ENCODE measurements at regions not wholly inside any gene's neighbourhood (a gene's known extent, or its start where the extent isn't known, plus 50 kb on each side); places are given as distances from the start of the nearest gene placed in this dataset.

DNA sequence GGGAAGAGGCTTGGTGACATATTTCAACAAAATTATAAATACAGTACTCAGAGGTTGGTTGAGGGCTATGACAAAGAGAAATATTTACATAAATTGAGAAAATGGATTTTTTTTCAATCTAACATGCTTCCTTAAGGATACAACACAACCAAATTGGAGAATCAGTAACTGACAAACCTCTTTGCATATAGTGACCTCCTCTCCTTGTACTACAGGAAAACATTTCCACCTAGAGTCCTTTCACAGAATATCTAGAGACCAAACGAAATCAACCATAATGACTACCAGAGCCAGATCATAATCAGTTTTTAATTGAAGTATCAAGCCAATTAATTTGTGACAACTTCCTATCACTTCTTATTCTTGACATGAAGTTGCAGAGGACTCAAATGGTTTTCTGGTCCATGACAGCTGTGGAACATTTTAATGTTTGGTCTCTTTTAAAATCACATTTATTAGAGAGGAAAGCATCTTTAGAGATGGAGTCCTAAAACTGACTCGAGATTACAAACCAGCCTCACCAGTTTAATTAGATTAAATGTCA is 1636.5 kb upstream of the C9orf72 start:
- TF ChIP-seq, protein P1, sequence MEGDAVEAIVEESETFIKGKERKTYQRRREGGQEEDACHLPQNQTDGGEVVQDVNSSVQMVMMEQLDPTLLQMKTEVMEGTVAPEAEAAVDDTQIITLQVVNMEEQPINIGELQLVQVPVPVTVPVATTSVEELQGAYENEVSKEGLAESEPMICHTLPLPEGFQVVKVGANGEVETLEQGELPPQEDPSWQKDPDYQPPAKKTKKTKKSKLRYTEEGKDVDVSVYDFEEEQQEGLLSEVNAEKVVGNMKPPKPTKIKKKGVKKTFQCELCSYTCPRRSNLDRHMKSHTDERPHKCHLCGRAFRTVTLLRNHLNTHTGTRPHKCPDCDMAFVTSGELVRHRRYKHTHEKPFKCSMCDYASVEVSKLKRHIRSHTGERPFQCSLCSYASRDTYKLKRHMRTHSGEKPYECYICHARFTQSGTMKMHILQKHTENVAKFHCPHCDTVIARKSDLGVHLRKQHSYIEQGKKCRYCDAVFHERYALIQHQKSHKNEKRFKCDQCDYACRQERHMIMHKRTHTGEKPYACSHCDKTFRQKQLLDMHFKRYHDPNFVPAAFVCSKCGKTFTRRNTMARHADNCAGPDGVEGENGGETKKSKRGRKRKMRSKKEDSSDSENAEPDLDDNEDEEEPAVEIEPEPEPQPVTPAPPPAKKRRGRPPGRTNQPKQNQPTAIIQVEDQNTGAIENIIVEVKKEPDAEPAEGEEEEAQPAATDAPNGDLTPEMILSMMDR (CRISPR knock-in tag; IDR thresholded peaks at IDR 0.05), result no peak
- no peak for TF ChIP-seq ZFX (CRISPR knock-in tag; IDR thresholded peaks at IDR 0.05; ENCODE audit: low read depth)
- TF ChIP-seq, protein P2, sequence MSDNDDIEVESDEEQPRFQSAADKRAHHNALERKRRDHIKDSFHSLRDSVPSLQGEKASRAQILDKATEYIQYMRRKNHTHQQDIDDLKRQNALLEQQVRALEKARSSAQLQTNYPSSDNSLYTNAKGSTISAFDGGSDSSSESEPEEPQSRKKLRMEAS (IDR thresholded peaks at IDR 0.05), result no peak
- no peak for TF ChIP-seq CREM (IDR thresholded peaks at IDR 0.05)
- no peak for TF ChIP-seq CREM (CRISPR knock-in tag; IDR thresholded peaks at IDR 0.05)
- TF ChIP-seq RAD51 (IDR thresholded peaks at IDR 0.05; ENCODE audit: borderline replicate concordance), result no peak
- no peak for TF ChIP-seq SMAD3 (CRISPR knock-in tag; IDR thresholded peaks at IDR 0.05)
- TF ChIP-seq PHF8 (CRISPR knock-in tag; IDR thresholded peaks at IDR 0.05), result no peak
- TF ChIP-seq KAT8 (CRISPR knock-in tag; IDR thresholded peaks at IDR 0.05), result no peak
- no peak for TF ChIP-seq DNMT3B (CRISPR knock-in tag; conservative IDR thresholded peaks at IDR 0.05)
- TF ChIP-seq NFYB (CRISPR knock-in tag; IDR thresholded peaks at IDR 0.05), result no peak
- TF ChIP-seq BCL6 (CRISPR knock-in tag; IDR thresholded peaks at IDR 0.05), result no peak
- no peak for TF ChIP-seq YY1 (IDR thresholded peaks at IDR 0.05; ENCODE audit: insufficient read depth, insufficient replicate concordance, low read depth, low read length)
- TF ChIP-seq, protein P3, sequence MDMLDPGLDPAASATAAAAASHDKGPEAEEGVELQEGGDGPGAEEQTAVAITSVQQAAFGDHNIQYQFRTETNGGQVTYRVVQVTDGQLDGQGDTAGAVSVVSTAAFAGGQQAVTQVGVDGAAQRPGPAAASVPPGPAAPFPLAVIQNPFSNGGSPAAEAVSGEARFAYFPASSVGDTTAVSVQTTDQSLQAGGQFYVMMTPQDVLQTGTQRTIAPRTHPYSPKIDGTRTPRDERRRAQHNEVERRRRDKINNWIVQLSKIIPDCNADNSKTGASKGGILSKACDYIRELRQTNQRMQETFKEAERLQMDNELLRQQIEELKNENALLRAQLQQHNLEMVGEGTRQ (IDR thresholded peaks at IDR 0.05; ENCODE audit: low read depth, low read length), result no peak
- TF ChIP-seq, protein P3 (CRISPR knock-in tag; IDR thresholded peaks at IDR 0.05; ENCODE audit: borderline replicate concordance), result no peak
